ENCODE measurements at regions not wholly inside any gene's neighbourhood (a gene's known extent, or its start where the extent isn't known, plus 50 kb on each side); places are given as distances from the start of the nearest gene placed in this dataset.

GRCh38 chr3:72231439-72232196 is 446.7 kb upstream of the PROK2 start:
- Histone ChIP-seq H3K4me1 (ENCODE audit: low read length) (peaks cover 14% of the 10 kb centered on the region), H3K27me3 (ENCODE audit: low read length) (no peaks in the 10 kb centered on the region), H3K4me2 (ENCODE audit: low read depth, low read length, poor library complexity, severe bottlenecking) (no peak overlapping the region), H3K79me2 (ENCODE audit: low read length) (no peaks in the 10 kb centered on the region), H3K9me2 (replicated peaks; ENCODE audit: insufficient read depth, low read length) (no peaks in the 10 kb centered on the region), H2AFZ (ENCODE audit: low read length) (no peak overlapping the region), H3K9me3 (ENCODE audit: low read length) (no peaks in the 10 kb centered on the region), H4K20me1 (ENCODE audit: insufficient read depth, low read depth, low read length) (no peaks in the 10 kb centered on the region), H3K36me3 (ENCODE audit: insufficient read depth, low read length) (no peaks in the 10 kb centered on the region), H3K9ac (ENCODE audit: low read length) (no peak overlapping the region), H3K27ac (ENCODE audit: low read length) (no peak overlapping the region), H3K4me3 (ENCODE audit: low read length) (no peak overlapping the region)
- DNase-seq, result no peak

GRCh38 chr3:72230774-72231379 is 445.9 kb upstream of the PROK2 start:
- H3K9me3 ChIP-seq (ENCODE audit: low read length), result no peaks in the 10 kb centered on the region
- no peak overlapping the region for H3K27ac ChIP-seq (ENCODE audit: low read length)
- H3K4me1 ChIP-seq (ENCODE audit: low read length), result peaks cover 14% of the 10 kb centered on the region
- no peak overlapping the region for H3K4me3 ChIP-seq (ENCODE audit: low read length)
- H3K79me2 ChIP-seq (ENCODE audit: low read length), result no peaks in the 10 kb centered on the region
- no peaks in the 10 kb centered on the region for H3K9me2 ChIP-seq (replicated peaks; ENCODE audit: insufficient read depth, low read length)
- no peak overlapping the region for H3K9ac ChIP-seq (ENCODE audit: low read length)
- no peak overlapping the region for H3K4me2 ChIP-seq (ENCODE audit: low read depth, low read length, poor library complexity, severe bottlenecking)
- DNase-seq, result no peak
- H4K20me1 ChIP-seq (ENCODE audit: insufficient read depth, low read depth, low read length), result no peaks in the 10 kb centered on the region
- no peak overlapping the region for H2AFZ ChIP-seq (ENCODE audit: low read length)
- H3K27me3 ChIP-seq (ENCODE audit: low read length), result no peaks in the 10 kb centered on the region; the same call in 1 of the 2 replicates
- no peaks in the 10 kb centered on the region for H3K36me3 ChIP-seq (ENCODE audit: insufficient read depth, low read length)

GRCh38 chr3:72229952-72230351 is 445.0 kb upstream of the PROK2 start:
- no peaks in the 10 kb centered on the region for H3K9me2 ChIP-seq (replicated peaks; ENCODE audit: insufficient read depth, low read length)
- H2AFZ ChIP-seq (ENCODE audit: low read length), result no peak overlapping the region
- no peak overlapping the region for H3K27ac ChIP-seq (ENCODE audit: low read length)
- no peak overlapping the region for H3K4me2 ChIP-seq (ENCODE audit: low read depth, low read length, poor library complexity, severe bottlenecking)
- H3K79me2 ChIP-seq (ENCODE audit: low read length), result no peaks in the 10 kb centered on the region
- no peak overlapping the region for H3K9ac ChIP-seq (ENCODE audit: low read length)
- H3K36me3 ChIP-seq (ENCODE audit: insufficient read depth, low read length), result no peaks in the 10 kb centered on the region
- H3K4me3 ChIP-seq (ENCODE audit: low read length), result no peak overlapping the region
- no peaks in the 10 kb centered on the region for H4K20me1 ChIP-seq (ENCODE audit: insufficient read depth, low read depth, low read length)
- peaks cover 4% of the 10 kb centered on the region; the same call in 1 of the 2 replicates for H3K27me3 ChIP-seq (ENCODE audit: low read length)
- peaks cover 14% of the 10 kb centered on the region for H3K4me1 ChIP-seq (ENCODE audit: low read length)
- peaks cover 8% of the 10 kb centered on the region for H3K9me3 ChIP-seq (ENCODE audit: low read length)
- no peak for DNase-seq

- H3K9me3 ChIP-seq (ENCODE audit: low read length), result peaks cover 16% of the 10 kb centered on the region
- H3K4me1 ChIP-seq (ENCODE audit: low read length), result peaks cover 10% of the 10 kb centered on the region
- no peak overlapping the region for H2AFZ ChIP-seq (ENCODE audit: low read length)
- no peaks in the 10 kb centered on the region for H3K79me2 ChIP-seq (ENCODE audit: low read length)
- peaks cover 4% of the 10 kb centered on the region; the same call in 1 of the 2 replicates for H3K27me3 ChIP-seq (ENCODE audit: low read length)
- H4K20me1 ChIP-seq (ENCODE audit: insufficient read depth, low read depth, low read length), result no peaks in the 10 kb centered on the region
- no peaks in the 10 kb centered on the region for H3K9me2 ChIP-seq (replicated peaks; ENCODE audit: insufficient read depth, low read length)
- H3K4me2 ChIP-seq (ENCODE audit: low read depth, low read length, poor library complexity, severe bottlenecking), result no peak overlapping the region
- H3K36me3 ChIP-seq (ENCODE audit: insufficient read depth, low read length), result no peaks in the 10 kb centered on the region
- no peak for DNase-seq
- no peak overlapping the region for H3K9ac ChIP-seq (ENCODE audit: low read length)
- no peak overlapping the region for H3K27ac ChIP-seq (ENCODE audit: low read length)
- no peak overlapping the region for H3K4me3 ChIP-seq (ENCODE audit: low read length)
These were observed 442.6 kb upstream of the PROK2 start for GRCh38 chr3:72227486-72228070.

GRCh38 chr3:72224804-72225509 is 440.0 kb upstream of the PROK2 start:
- Histone ChIP-seq H4K20me1 (ENCODE audit: insufficient read depth, low read depth, low read length) (no peaks in the 10 kb centered on the region), H3K27ac (ENCODE audit: low read length) (no peak overlapping the region), H3K4me1 (ENCODE audit: low read length) (peaks cover 10% of the 10 kb centered on the region), H3K4me2 (ENCODE audit: low read depth, low read length, poor library complexity, severe bottlenecking) (no peak overlapping the region), H3K27me3 (ENCODE audit: low read length) (peaks cover 4% of the 10 kb centered on the region; the same call in 1 of the 2 replicates), H3K9me2 (replicated peaks; ENCODE audit: insufficient read depth, low read length) (no peaks in the 10 kb centered on the region), H3K4me3 (ENCODE audit: low read length) (no peak overlapping the region), H3K79me2 (ENCODE audit: low read length) (no peaks in the 10 kb centered on the region), H3K9ac (ENCODE audit: low read length) (no peak overlapping the region), H2AFZ (ENCODE audit: low read length) (no peak overlapping the region), H3K9me3 (ENCODE audit: low read length) (peaks cover 16% of the 10 kb centered on the region), H3K36me3 (ENCODE audit: insufficient read depth, low read length) (no peaks in the 10 kb centered on the region)
- no peak for DNase-seq

- no peak overlapping the region for H3K4me2 ChIP-seq (ENCODE audit: low read depth, low read length, poor library complexity, severe bottlenecking)
- no peak for DNase-seq
- no peaks in the 10 kb centered on the region for H3K9me2 ChIP-seq (replicated peaks; ENCODE audit: insufficient read depth, low read length)
- peaks cover 4% of the 10 kb centered on the region; the same call in 1 of the 2 replicates for H3K27me3 ChIP-seq (ENCODE audit: low read length)
- H3K4me3 ChIP-seq (ENCODE audit: low read length), result no peak overlapping the region
- no peak overlapping the region for H3K9ac ChIP-seq (ENCODE audit: low read length)
- no peak overlapping the region for H3K27ac ChIP-seq (ENCODE audit: low read length)
- peaks cover 10% of the 10 kb centered on the region for H3K4me1 ChIP-seq (ENCODE audit: low read length)
- H3K36me3 ChIP-seq (ENCODE audit: insufficient read depth, low read length), result no peaks in the 10 kb centered on the region
- H4K20me1 ChIP-seq (ENCODE audit: insufficient read depth, low read depth, low read length), result no peaks in the 10 kb centered on the region
- peaks cover 16% of the 10 kb centered on the region for H3K9me3 ChIP-seq (ENCODE audit: low read length)
- no peaks in the 10 kb centered on the region for H3K79me2 ChIP-seq (ENCODE audit: low read length)
- H2AFZ ChIP-seq (ENCODE audit: low read length), result no peak overlapping the region
These were observed 438.7 kb upstream of the PROK2 start for GRCh38 chr3:72223628-72224027.

- H3K4me2 ChIP-seq (ENCODE audit: low read depth, low read length, poor library complexity, severe bottlenecking), result no peak overlapping the region
- H3K9me2 ChIP-seq (replicated peaks; ENCODE audit: insufficient read depth, low read length), result no peaks in the 10 kb centered on the region
- H3K36me3 ChIP-seq (ENCODE audit: insufficient read depth, low read length), result no peaks in the 10 kb centered on the region
- peaks cover 16% of the 10 kb centered on the region for H3K9me3 ChIP-seq (ENCODE audit: low read length)
- peaks cover 4% of the 10 kb centered on the region; the same call in 1 of the 2 replicates for H3K27me3 ChIP-seq (ENCODE audit: low read length)
- H3K79me2 ChIP-seq (ENCODE audit: low read length), result no peaks in the 10 kb centered on the region
- H4K20me1 ChIP-seq (ENCODE audit: insufficient read depth, low read depth, low read length), result no peaks in the 10 kb centered on the region
- no peak overlapping the region for H3K4me3 ChIP-seq (ENCODE audit: low read length)
- H3K9ac ChIP-seq (ENCODE audit: low read length), result no peak overlapping the region
- no peak overlapping the region for H3K27ac ChIP-seq (ENCODE audit: low read length)
- DNase-seq, result no peak
- H2AFZ ChIP-seq (ENCODE audit: low read length), result no peak overlapping the region
- H3K4me1 ChIP-seq (ENCODE audit: low read length), result peaks cover 10% of the 10 kb centered on the region
These were observed 438.2 kb upstream of the PROK2 start for GRCh38 chr3:72223116-72223515.

- no peak for DNase-seq
- H3K9ac ChIP-seq (ENCODE audit: low read length), result no peak overlapping the region
- H3K9me3 ChIP-seq (ENCODE audit: low read length), result peaks cover 16% of the 10 kb centered on the region
- H3K27ac ChIP-seq (ENCODE audit: low read length), result no peak overlapping the region
- no peak overlapping the region for H2AFZ ChIP-seq (ENCODE audit: low read length)
- no peaks in the 10 kb centered on the region for H4K20me1 ChIP-seq (ENCODE audit: insufficient read depth, low read depth, low read length)
- H3K9me2 ChIP-seq (replicated peaks; ENCODE audit: insufficient read depth, low read length), result no peaks in the 10 kb centered on the region
- no peak overlapping the region for H3K4me2 ChIP-seq (ENCODE audit: low read depth, low read length, poor library complexity, severe bottlenecking)
- peaks cover 4% of the 10 kb centered on the region; the same call in 1 of the 2 replicates for H3K27me3 ChIP-seq (ENCODE audit: low read length)
- no peak overlapping the region for H3K4me3 ChIP-seq (ENCODE audit: low read length)
- H3K4me1 ChIP-seq (ENCODE audit: low read length), result peaks cover 10% of the 10 kb centered on the region
- no peaks in the 10 kb centered on the region for H3K36me3 ChIP-seq (ENCODE audit: insufficient read depth, low read length)
- no peaks in the 10 kb centered on the region for H3K79me2 ChIP-seq (ENCODE audit: low read length)
These were observed 437.5 kb upstream of the PROK2 start for GRCh38 chr3:72222410-72222809.
